WI38 (cell line): ENCODE measurements at regions not wholly inside any gene's neighbourhood (a gene's known extent, or its start where the extent isn't known, plus 50 kb on each side); places are given as distances from the start of the nearest gene placed in this dataset.

Source experiments
- H3K4me3 ChIP-seq: 2 replicates; pipeline ENCODE4 v1.5.1; 2011; ENCODE audit warnings: low read depth, mild to moderate bottlenecking, control low read depth, low read length
- CTCF ChIP-seq: IDR thresholded peaks from 2 replicates; pipeline ENCODE4 v1.5.1; 2012; ENCODE audit warnings: low read depth, mild to moderate bottlenecking, control low read depth, low read length

- no peak overlapping the region for H3K4me3 ChIP-seq
- TF ChIP-seq CTCF: no peak
Measured at GRCh38 chr6:76347539-76347938, 275.1 kb upstream of the IMPG1 start.

- TF ChIP-seq CTCF: no peak
- no peak overlapping the region for H3K4me3 ChIP-seq
Measured at GRCh38 chr6:76342611-76343160, 270.2 kb upstream of the IMPG1 start.

- no peak for TF ChIP-seq CTCF
- H3K4me3 ChIP-seq: no peak overlapping the region
Measured at GRCh38 chr6:76330031-76330430, 257.6 kb upstream of the IMPG1 start.

- no peak overlapping the region for H3K4me3 ChIP-seq
- no peak for TF ChIP-seq CTCF
Measured at GRCh38 chr6:76326871-76327270, 254.4 kb upstream of the IMPG1 start.
